ENCODE measurements at regions not wholly inside any gene's neighbourhood (a gene's known extent, or its start where the extent isn't known, plus 50 kb on each side); places are given as distances from the start of the nearest gene placed in this dataset.

- intact Hi-C loops (cut with micrococcal nuclease; ENCODE audit: unreplicated experiment) = no loop called here
- no peaks in the 10 kb centered on the region for H3K4me1 ChIP-seq (ENCODE audit: insufficient read depth, low read length, poor library complexity, severe bottlenecking)
- H3K9me3 ChIP-seq (ENCODE audit: low read depth, low read length, poor library complexity, severe bottlenecking) = no peaks in the 10 kb centered on the region
- no peaks in the 10 kb centered on the region for H3K36me3 ChIP-seq (ENCODE audit: insufficient read depth, low read length, poor library complexity, severe bottlenecking)
- ChIA-PET POLR2A (ENCODE audit: low non-redundant PET) (no interaction called here), CTCF (no interaction called here)
- peaks cover 67% of the 10 kb centered on the region for H3K27me3 ChIP-seq (replicated peaks; ENCODE audit: insufficient read depth, low read depth, low read length, poor library complexity)
- H3K27ac ChIP-seq (ENCODE audit: low read depth, low read length, poor library complexity, severe bottlenecking) = no peak overlapping the region
- no peak overlapping the region for H3K4me3 ChIP-seq (ENCODE audit: low read depth, low read length, poor library complexity, severe bottlenecking)
- no TSS peak for BruUV-seq (replicated peaks)
- no peak for TF ChIP-seq CTCF (conservative IDR thresholded peaks at IDR 0.05; ENCODE audit: low read depth, low read length)
- no peak for TF ChIP-seq EZH2 (IDR thresholded peaks at IDR 0.05; ENCODE audit: borderline replicate concordance, low read depth, low read length, poor library complexity, severe bottlenecking)
- DNase-seq (ENCODE audit: low spot score) = no peak
Measured at GRCh38 chr5:74082512-74083055, 456.6 kb downstream of the ARHGEF28 start.

GRCh38 chr5:74081126-74081525 lies 455.1 kb downstream of the ARHGEF28 start:
- Histone ChIP-seq H3K27me3 (replicated peaks; ENCODE audit: insufficient read depth, low read depth, low read length, poor library complexity) (peaks cover 68% of the 10 kb centered on the region), H3K36me3 (ENCODE audit: insufficient read depth, low read length, poor library complexity, severe bottlenecking) (no peaks in the 10 kb centered on the region), H3K4me3 (ENCODE audit: low read depth, low read length, poor library complexity, severe bottlenecking) (no peak overlapping the region), H3K9me3 (ENCODE audit: low read depth, low read length, poor library complexity, severe bottlenecking) (no peaks in the 10 kb centered on the region), H3K27ac (ENCODE audit: low read depth, low read length, poor library complexity, severe bottlenecking) (no peak overlapping the region), H3K4me1 (ENCODE audit: insufficient read depth, low read length, poor library complexity, severe bottlenecking) (no peaks in the 10 kb centered on the region)
- TF ChIP-seq EZH2 (IDR thresholded peaks at IDR 0.05; ENCODE audit: borderline replicate concordance, low read depth, low read length, poor library complexity, severe bottlenecking) = no peak
- ChIA-PET CTCF (no interaction called here), POLR2A (ENCODE audit: low non-redundant PET) (no interaction called here)
- BruUV-seq (replicated peaks) = no TSS peak
- intact Hi-C loops (cut with micrococcal nuclease; ENCODE audit: unreplicated experiment) = no loop called here
- DNase-seq (ENCODE audit: low spot score) = no peak

GRCh38 chr5:74079971-74080556 lies 454.1 kb downstream of the ARHGEF28 start:
- H3K9me3 ChIP-seq (ENCODE audit: low read depth, low read length, poor library complexity, severe bottlenecking) = no peaks in the 10 kb centered on the region
- POLR2A ChIA-PET (ENCODE audit: low non-redundant PET) = no interaction called here
- no peak overlapping the region for H3K27ac ChIP-seq (ENCODE audit: low read depth, low read length, poor library complexity, severe bottlenecking)
- no peak for TF ChIP-seq CTCF (conservative IDR thresholded peaks at IDR 0.05; ENCODE audit: low read depth, low read length)
- TF ChIP-seq EZH2 (IDR thresholded peaks at IDR 0.05; ENCODE audit: borderline replicate concordance, low read depth, low read length, poor library complexity, severe bottlenecking) = no peak
- no peak overlapping the region for H3K4me3 ChIP-seq (ENCODE audit: low read depth, low read length, poor library complexity, severe bottlenecking)
- DNase-seq (ENCODE audit: low spot score) = no peak
- CTCF ChIA-PET = no interaction called here
- no peaks in the 10 kb centered on the region for H3K4me1 ChIP-seq (ENCODE audit: insufficient read depth, low read length, poor library complexity, severe bottlenecking)
- peaks cover 77% of the 10 kb centered on the region for H3K27me3 ChIP-seq (replicated peaks; ENCODE audit: insufficient read depth, low read depth, low read length, poor library complexity)
- intact Hi-C loops (cut with micrococcal nuclease; ENCODE audit: unreplicated experiment) = no loop called here
- no TSS peak for BruUV-seq (replicated peaks)
- H3K36me3 ChIP-seq (ENCODE audit: insufficient read depth, low read length, poor library complexity, severe bottlenecking) = no peaks in the 10 kb centered on the region
